Stimulated activated CD4-positive, alpha-beta T cell treated with anti-CD3 and anti-CD28 coated beads, TNF-alpha, amount 100 ng/mL, for 1 hour (primary cell): ENCODE measurements at regions not wholly inside any gene's neighbourhood (a gene's known extent, or its start where the extent isn't known, plus 50 kb on each side); places are given as distances from the start of the nearest gene placed in this dataset.

Experiments used
- DNase-seq, 3 donors: peaks; one replicate each; pipeline ENCODE4 v3.0.0-alpha.2; 2020; ENCODE audit warnings: low read depth in 3 of 3, low spot score in 1 of 3

DNA sequence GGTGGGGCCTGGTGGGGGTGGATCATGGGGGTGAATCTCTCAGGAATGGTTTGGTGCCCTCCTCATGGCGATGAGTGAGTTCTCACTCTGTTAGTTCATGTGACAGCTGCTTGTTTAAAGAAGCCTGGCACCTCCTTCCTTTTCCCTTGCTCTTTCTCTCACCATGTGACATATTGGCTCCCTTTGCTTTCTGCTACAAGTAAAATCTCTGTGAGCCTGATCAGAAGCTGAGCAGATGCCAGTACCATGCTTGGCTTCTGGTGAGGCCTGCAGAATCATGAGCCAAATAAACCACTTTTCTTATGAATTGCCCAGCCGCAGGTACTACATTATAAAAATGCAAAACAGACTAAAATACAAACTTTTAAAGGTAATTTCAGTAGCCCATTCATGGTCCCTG, 73.4 kb upstream of the TEX51 start:
- DNase-seq: no peak

DNA sequence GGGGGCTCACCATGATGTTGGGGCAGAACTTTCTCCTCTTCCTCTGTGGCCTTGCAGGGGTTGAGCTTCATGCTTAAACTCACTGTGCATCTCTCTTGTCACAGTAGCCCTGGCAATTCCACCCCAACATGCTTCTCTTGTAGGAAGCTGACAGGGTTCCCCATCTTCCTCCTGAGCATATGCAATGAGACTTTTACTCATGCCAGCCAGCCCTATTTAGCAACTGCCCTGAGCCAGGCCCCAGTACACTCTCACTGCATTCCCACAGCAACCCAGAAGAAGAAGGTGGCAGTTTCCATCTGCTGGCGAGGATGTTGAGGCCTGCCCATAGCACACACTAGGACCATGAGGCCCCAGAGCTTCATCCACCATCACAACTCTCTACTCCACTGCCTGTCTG, 72.2 kb upstream of the TEX51 start:
- DNase-seq: no peak

DNA sequence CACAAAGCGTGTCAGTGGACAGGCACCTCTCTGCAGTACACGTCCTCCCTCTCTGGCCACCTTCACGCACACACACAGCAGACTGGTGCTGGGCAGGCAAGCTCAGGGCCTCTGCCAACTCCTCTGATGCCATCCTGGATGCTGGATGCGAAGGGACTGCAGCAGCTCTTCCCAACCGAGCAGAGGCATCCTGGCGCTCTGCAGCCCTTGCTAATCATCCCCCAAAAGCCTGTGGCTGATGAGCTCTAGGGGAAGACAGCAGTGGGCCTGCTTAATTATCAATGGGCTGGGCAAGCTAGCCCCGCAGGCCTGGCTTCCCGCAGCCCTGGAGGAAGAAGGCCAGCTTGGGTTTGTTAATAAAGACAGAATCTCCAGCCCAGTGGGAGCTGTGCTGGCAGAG, 71.3 kb upstream of the TEX51 start:
- no peak for DNase-seq

DNA sequence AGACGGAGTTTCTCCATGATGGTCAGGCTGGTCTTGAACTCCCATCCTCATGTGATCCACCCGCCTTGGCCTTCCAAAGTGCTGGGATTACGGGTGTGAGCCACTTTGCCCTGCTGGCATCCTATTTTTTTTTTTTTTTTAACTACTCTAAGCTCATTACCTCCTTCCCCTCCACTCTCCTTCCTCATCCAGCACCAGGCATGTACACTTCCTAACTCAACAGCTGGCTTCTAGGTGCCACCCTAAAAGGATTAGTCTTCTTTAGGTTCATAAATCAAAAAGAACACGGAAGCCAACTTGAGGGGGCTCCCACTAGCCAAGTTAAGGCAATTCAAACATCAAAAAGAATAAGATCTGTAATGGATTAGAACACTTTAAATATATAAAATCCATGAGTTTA, 70.6 kb upstream of the TEX51 start:
- no peak for DNase-seq

DNA sequence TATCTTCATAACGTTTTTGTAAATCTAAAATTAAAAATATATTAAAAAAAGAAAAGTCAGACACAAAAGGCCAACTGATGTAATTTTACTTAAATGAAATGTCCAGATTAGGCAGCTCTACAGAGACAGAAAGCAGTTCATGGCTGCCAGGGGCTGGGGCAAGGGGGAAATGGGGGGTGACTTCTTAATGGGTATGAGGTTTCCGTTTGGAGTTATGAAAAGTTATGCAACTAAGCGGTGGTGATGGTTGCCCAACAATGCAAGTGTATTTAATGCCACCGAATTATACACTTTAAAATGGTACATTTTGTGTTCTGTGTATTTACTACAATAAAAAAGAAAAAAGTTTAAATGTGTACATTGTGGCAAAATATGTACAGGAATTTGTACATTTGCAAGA, 70.2 kb upstream of the TEX51 start:
- no peak for DNase-seq

DNA sequence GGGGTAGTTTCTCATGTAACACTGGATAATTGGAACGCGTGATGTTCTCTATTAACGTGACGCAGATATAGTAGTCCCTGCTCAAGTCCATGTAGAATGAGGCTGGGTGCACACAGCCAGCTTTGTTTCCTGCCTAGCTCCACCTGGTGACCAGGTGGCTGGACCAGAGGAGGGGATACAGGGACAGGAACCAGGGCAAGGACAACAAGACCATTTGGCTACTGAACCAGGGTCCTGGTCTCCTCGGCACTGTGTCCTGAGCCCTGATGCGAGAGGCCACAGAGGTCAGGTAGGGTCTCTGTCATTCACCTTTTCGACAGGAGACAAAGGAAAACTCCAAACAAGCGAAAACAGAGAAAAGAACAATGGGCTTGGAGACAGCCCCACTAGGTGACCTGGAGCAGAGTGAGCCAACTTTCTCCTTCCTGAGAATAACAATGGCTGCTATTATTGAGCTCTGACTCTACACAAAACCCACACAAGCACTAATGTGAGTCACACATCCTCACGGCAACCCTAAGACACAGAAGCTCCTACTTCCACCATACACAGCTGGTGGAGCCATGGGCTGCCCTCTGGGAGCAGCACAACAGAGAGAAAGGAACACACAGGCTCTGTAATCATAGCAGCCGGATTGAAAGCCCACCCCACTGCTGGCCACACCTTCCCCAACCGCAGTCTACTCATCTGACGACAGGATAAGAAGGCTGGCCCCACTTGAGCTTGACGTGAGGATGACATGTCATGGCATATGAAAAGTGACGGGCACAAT, 67.3 kb upstream of the TEX51 start:
- DNase-seq: no peak

DNA sequence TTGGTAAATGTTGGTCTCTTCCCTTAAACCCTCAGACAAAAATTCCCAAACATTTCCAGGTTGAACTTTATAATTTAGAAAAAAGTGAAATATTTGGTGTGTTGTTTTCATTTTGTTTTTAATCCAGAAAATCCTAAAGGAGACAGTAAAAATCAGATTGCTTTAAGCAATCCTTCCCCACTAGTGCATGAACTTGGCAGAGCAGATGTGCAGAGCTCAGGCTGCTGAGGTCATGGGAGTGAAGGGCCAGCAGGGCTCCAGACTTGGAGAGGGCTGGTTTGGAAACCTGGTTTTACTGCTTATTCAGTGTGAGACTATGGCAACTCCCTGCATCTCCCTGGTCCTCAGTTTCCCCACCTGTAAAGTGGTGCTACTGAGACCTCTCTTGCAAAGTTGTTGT, 66.7 kb upstream of the TEX51 start:
- DNase-seq: no peak

DNA sequence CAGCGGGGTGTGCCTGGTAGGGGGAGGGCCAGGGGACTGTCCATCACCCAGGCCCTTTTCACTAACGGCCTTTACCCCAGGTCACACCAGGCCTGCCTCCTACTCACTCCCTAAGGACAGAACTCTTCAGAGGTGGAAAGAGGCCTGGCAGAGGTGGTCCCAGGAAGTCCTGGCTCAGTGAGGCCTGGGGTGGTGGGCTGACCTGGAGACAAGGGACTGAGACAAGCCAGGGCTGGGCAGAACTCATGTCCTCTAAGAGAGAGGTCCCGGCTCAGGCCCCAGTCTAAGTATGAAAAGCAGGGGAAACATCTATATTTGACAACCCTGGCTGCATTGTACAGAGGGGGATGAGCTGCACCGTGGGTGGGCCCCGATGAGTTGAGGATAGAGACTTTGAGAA, 65.9 kb upstream of the TEX51 start:
- DNase-seq: no peak

DNA sequence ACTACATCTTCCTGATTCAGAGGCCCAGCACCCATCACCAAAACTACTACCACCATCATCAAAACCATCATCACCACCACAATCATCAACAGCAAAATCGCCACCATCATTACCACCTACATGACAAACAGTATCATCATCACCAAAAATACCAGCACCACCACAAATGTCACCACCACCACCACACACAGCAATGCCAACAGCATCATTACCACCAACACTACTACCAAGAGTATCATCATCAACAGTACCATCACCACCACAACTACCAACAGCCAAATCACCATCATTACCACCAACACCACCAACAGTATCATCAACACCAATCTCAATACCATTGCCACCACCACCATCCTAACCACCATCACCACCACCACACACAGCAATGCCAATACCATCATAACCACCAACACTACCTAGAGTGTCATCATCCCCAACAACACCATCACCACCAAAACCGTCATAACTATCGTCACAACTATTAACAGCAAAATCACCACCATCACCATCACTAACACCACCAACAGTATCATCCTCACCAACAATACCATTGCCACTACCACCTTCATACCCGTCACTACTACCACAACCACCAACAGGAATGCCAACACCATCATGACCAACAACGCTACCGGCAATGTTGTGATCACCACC, 64.6 kb upstream of the TEX51 start:
- DNase-seq: no peak

DNA sequence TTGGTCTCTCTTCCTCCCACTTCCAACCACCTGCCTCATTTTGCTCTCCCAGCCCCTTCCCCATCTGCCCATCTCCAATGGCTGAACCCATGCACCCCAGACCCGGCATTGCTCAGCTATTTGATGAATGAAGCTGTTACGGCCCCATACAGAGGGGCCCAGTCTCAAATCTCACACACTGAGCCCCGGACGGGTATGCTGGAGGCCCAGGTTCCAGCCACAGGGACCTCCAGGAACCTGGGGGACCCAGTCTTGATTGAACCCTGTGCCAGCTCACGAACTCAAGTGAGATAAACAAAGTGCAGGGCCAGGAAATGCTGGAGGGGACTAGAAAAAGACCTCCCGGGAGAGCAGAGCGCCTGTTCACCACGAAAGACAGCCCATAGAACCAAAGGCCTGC, 63.4 kb upstream of the TEX51 start:
- DNase-seq: no peak

DNA sequence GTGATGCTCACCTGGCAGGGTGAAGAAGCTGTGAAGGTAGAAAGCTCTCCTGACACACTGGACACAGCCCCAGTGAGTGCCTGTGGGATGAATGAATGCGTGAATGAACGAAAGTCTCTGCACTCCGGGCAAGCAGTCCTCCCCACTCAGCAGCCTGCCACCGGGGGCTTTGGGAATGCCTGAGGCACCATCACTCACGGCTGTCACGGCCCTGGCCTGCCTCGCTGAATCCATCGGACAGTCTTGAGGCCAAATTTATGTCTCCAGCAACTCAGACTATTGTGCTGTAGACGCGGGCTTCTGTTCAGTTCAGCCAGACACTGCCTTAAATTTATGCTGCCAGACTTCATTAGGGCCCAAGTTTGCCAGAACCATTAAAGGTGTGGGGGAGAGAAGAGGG, 62.9 kb upstream of the TEX51 start:
- DNase-seq: no peak

DNA sequence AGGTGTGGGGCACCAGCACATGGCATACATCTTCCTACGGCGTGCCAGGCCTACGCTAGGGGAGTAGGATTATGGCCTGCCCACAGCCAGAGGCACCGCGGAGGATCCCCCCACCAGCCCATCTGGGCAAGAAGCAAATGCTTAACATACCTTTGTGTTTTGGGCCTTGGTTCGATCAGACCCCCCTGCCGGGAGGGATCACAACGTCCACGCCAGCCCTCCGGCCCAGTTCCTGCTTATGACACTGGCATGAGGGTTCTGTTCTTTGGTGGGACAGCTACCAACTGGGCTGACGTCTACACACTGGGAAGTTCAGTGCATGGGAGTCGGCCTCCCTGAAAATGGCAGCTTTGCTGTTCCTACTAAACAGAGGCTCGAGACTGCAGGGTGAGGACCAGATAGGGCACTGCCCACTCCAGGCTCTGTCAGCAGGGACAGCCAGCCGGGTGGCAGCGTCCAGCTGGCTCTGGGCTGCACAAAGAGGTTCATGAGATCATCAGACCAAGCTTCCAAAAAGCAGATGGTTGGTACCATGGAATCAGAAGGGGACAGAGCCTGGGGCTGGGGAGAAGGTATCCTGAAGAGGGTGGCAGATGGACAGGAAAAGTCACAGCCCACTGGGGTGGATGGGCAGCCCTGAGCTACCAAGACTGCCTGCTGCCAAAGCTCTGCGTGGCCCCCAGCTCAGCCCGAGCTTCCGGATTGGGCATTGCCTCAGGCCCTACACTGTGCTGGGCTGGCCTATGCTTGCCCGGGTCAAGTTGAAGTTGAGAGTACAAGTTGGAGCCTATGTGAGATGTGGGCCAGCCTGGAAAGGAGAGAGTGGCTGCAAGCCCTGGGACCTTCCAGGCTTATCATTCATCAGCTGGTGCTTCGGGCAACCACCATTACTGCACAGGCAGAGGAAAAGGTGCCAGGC, 61.7 kb upstream of the TEX51 start:
- no peak for DNase-seq

DNA sequence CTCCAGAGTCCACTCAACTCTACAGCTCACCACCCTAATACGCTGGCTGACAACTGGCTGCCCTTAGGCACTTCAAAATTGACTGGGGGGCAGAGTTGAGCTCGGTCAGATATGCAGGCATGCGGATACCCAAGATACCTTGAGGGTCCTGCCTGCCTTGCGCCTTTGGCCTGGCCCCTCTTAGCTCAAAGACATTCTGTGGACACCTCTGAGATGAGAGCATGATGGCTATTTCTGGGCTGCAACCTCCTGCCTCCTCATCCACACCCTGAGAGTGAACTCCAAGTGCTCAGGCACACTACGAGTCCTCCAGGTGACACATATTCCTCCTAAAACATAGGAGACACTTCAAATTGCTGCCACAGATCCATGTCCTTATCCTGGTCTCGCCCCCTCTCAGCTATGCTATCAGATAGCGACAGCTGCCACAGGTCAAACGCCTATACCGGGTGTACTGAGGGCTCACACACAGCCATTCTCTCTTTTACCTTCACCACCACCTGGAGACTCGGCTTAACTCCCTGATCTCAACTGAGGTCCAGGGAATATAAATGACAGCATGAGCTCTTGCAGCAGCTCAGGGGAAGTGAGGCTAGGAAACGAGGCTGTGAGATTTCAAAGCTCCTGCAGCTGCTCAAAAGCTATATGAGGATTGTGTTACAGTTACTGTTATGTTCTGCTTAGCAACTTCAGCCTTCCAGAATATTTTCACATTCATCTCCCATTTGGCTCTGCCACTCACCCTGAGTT, 60.5 kb upstream of the TEX51 start:
- no peak for DNase-seq

DNA sequence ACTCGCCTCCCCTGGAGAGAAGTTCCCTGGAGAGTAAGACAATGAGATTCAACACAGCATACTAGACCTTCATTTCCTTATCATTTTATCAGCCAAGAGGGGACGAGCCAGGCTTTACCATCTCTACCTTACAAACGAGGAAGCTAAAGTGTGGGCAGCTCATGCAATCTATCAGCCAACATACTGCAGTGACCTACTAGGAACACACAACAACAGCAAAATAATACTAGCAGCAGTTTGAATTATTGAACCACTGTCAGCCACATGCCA, 60.0 kb upstream of the TEX51 start:
- DNase-seq: no peak

DNA sequence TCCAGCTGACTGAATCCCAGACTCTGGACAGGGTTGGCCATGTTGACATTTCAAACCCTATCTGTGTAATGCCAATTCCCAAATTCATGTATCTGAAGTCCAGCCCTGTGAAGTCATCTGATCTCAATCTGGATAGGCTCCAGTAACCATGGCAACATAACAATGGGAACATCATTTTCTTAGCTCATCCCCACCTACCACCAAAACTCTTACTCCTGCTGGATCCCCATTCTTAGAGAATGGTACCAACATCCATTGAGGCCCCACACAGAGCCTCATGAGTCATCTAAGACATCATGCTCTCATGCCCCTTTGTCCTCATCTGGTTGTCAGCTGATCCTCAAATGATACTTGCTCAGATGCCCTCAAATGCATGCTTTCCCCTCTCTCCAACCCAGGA, 58.9 kb upstream of the TEX51 start:
- DNase-seq: no peak

DNA sequence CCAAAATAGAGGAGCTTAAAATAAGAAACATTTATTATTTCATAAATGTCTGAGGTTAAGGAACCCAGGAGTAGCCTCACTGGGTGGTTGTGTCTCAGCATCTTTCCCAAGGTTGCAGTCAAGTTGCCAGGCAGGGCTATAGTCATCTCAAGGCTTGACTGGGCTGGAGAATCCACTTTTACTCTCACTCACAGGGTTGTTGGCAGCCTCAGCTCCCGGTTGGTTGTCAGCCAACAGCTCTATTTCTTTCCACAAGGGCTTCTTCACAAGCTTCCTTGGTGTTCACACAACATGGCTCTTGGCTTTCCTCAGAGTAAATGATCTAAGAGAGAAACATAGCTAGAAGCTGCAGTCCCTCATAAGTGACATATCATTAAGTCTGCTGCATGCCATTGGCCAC, 55.6 kb upstream of the TEX51 start:
- no peak for DNase-seq

DNA sequence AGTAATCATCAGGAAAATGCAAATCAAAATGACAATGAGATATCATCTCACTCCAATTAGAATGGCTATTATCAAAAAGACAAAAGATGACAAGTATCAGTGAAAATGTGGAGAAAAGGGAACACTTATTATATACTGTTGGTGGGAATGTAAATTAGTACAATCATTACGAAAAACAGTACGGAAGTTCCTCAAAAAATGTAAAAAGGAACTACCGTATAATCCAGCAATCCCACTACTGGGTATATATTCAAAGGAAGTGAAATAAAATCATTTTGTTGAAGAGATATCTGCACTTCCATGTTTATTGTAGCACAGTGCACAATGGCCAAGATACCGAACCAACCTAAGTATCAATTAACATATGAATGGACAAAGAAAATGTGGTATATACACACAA, 52.4 kb upstream of the TEX51 start:
- no peak for DNase-seq
